GM19468 (cell line): ENCODE measurements at regions not wholly inside any gene's neighbourhood (a gene's known extent, or its start where the extent isn't known, plus 50 kb on each side); places are given as distances from the start of the nearest gene placed in this dataset.

Experiments
- ATAC-seq: cut with Tn5 transposase; IDR thresholded peaks from one replicate; pipeline ENCODE4 v1.9.1; 2021; ENCODE audit warnings: mild to moderate bottlenecking, moderate library complexity, moderate number of reproducible peaks; ENCODE audit not compliant: unreplicated experiment; ENCODE audit errors: extremely low read depth

DNA sequence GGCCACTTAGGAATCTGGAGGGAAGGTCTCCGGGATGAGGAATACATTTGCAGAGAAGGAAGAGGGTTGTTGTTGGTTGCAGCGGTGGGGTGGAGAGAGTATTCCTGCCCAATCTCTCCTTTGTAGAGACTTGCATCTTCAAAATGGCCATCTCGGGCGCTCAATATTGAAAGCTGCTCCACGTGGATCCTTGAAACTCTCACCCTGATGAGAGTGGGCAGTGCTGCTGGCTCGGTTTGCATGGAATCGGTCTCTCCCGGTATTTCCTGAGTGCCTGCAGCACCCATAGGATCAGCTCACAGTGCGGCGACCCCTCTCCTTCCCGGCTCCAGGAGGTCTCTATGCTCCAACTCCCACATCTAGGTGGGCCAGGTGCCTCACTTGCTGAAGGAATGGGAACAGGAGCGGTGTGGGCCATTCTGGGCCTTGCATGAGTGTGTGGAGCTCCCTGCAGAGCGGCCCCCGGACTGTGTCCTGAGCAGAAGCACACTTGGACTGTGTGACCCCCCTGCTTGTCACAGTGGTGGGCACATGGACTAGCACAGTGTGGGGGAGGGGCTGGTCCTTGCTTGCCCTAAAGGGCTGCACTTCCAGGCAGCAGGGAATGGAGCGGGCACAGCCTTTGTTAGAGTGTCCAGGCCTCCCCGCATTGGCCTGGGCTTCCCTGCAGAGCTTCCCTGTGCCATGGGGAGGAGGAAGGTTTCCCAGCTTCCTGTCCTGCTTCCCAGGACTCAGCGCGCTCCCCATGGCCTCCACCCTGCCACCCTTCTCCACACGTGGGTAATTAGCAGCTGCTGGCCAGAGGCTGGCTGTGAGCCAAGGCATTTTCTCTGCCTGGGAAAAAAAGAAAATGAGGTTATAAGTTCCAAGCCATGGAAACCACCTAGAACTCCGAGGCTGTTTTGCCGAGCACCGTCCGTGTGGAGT is 139.3 kb downstream of the IRF8 start:
- ATAC-seq, result no peak

DNA sequence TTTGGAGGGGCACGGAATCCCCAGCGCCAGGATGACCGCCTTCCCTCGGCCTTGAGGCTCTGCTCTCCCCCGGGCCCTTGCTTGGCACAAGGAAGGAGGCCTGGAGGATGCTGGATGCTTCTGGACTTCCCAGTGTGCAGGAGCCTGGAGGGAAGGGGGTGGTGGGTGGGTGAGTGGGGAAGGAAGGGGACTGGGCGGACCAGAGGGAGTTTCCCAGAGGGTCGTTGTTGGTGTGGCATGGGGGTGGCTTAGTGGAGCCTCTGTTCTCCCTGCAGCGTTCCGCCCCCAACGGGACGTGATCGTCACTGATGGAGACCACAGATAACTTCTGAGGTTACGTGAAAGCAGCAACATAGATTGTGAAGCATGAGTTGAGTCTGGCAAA is 140.0 kb downstream of the IRF8 start:
- no peak for ATAC-seq

DNA sequence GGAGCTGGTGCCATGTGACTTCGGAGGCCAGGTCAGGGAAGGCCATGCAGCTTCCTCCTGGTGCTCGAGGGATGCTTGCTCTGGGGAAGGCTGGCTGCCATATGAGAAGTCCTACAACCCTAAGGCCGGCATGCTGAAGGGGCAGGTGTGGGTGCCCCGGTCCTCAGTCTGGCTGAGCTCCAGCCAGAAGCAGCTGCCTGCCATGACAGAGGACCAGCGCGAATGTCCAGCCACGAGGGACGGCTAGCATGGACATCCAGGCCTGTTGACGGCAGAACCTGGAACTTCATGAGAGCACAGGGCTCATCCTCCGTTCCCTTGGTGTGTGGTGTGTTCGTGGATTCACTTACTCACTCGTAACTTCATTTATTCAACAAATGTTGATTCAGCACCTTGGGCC is 140.6 kb downstream of the IRF8 start:
- no peak for ATAC-seq

DNA sequence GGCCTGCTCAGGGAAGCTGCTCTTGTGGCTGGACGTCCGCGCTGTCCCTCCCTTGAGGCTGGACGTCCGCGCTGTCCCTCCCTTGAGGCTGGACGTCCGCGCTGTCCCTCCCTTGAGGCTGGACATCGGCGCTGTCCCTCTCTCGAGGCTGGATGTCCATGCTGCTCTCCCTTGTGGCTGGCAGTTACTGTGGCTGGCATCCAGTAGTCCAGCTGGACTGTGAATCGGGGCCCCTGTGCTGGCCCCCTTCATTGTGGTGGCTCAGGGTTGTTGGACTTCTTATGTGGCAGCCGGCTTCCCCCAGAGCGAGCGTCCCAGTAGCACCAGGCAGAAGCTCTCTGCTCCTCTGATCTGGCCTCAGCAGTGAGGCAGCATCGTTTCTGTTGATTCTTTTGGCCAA is 141.5 kb downstream of the IRF8 start:
- ATAC-seq, result no peak

DNA sequence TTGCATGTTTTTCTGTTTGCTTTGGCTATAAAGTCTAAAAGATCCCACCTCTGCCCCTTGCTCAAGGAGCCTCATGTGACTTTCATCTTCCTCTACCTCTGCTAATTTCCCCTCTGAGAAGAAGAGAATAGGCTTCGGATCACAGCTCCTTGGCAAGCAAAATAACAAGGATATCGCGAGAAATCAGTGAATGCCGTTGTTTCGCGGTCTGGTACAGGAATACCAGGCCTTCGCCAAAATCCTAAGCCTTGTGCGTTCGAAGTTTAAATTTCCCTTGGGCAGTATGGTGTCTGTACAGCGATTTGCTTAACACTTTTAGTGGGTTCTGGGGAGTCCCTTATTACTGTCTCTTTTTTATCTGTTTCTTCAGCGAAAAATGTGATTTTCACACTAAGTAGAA is 142.3 kb downstream of the IRF8 start:
- ATAC-seq, result no peak

DNA sequence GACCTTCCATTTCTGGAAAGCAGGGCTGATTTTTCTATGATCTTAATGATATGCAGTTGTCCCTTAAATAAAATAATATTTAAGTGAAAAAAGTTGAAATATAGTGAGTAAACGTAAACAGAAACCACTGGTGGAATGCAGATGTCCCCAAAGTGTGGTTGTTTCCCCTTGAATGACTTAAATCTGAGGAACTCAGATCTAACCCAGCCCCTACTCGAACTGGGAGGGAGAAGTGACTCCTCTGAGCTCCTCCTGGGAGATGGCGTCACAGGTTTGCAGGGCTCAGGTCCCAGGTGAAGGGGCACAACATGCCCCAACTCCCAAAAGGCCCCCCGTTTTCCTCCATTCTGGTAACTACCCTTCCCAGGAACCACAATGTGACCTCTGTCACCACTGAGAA is 142.8 kb downstream of the IRF8 start:
- ATAC-seq, result no peak

DNA sequence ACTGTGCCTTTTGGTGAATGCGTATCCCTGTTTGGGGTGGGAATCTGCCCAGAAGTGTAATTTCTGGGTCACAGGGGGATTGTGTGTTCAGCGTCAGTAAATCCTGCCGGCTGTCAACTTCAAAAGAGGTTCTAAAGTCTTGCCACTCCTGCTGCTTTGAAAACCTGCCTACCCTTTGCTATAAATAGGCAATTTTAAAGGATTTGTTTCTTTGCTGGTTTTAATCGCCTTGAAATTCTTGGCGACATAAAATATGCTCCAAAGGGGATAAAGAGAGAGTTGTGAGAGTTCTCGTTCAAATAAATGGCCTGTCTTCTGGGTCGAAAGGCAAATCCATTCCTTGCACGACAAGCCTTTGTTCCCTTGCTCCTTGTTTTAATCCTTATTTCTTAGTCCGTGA is 143.4 kb downstream of the IRF8 start:
- ATAC-seq, result no peak

DNA sequence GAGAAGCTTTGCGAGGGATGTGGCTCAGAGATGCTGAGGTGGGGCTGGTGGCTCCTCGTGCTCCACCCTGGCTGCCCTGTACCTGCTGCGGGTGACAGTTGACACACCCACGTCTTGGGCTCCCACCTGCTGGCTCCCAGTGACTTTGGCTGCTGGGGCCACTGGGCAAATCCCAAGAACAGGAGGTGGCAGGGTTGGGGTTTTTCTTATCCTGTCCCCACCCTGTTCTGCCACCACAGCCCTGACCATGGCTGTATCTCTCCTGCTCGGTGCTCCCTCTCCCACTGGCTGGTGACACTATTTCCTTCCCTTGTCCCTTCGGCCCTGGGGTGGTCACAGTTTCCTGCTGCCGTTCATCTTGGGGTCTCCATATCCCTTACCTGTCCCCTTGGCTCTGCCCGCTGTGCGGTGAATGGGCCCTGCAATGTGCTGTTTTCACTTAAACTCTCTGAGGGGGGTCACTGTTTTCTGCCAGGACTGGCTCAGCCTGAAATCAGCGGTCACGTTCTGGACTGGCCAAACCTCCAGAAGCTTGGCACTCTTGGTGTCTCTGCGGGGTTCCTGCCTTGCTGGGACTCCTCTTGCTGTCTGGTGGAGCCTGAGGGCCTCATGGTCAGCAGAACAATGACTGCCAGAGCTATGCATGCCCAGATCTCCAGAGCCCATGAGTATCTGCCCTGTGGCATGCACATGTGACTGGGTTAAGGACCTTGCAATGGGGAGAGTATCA is 144.2 kb downstream of the IRF8 start:
- ATAC-seq, result no peak

DNA sequence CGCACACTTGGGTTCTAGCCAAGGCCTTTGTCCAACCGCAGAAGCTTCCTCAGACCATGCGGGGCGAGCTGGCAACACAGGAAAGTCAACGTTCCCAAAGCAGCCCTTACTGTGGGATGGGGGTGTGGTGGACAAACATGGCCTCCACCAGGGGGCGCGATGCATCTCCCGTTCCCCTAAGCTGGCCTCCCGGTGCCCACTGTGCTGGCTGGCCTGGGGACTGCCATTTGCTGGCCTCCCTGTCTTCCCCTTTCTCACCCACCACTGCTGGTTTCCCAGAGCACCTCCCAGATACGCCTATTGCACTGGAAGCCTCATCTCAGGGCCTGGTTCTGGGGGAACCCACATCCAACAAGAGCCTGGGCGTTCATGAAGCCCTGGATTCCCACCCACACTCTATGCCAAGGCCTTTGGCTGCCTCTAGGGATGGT is 145.3 kb downstream of the IRF8 start:
- ATAC-seq, result no peak

DNA sequence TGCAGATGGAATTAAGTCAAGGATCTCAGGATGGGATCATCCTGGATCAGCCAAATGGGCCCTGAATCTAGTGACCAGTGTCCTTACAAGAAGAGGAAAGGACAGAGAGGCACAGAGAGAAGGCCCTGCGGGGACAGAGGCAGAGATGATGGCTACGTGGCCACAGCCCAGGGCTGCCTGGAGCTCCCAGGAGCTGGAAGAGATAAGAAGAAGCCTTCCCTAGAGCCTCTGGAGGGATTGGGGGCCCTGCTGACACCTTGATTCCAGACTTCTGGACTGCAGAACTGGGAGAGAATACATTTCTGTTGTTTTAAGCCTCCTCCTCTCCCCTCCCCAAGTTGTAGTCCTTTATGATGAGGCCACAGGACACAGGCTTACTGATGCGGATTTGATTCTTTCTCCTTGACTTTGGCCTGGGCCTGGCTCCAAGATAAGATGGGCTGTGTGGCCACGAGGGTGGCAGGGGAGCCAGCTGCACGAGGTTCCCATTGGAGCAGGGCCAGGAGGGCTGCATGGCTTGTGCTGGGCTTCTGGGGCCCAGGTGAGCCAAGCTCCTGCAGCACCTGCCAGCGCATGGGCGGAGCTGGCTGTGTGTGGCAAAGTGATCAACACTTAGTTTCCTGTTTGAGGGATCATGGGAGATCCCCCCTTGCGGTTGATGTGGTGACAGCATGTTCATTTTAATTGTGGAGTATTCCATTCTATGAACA is 146.1 kb downstream of the IRF8 start:
- ATAC-seq, result no peak

DNA sequence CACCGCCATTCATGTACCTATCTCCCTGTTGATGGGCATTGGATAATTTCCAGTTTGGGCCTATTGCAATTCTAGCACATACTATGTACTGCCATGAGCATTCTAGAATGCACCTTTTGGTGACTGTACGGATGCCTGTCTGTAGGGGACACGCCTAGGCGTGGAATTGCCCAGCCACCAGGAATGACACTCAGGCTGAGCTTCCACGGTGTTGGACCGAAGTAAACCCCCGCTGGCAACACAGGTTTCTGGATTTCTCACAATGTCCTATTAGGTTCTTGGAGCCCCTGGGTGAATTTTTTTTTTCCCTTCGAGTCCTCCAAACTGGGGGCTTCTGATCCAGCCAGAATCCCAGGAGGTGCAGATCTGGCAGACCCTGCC is 146.6 kb downstream of the IRF8 start:
- ATAC-seq, result no peak

DNA sequence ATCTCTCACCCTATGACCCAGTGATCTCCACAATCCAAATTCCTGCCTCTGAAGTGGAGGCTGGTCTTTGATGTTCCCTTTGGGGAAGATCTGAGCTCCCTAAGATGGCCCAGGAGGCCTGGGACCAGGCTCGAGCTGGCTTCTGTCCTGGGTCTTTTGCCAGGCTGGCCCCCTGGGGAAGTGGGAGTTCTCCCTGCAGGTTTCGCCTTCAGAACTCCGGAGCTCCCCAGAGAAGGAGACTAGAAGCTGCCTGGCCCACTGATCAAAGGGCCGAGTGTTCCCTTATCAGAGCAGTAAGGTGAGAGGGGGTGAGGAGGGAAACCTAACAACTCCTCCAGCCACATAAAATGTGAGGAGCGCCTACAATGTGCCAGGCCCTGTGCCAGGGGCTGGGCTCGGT is 147.1 kb downstream of the IRF8 start:
- no peak for ATAC-seq

DNA sequence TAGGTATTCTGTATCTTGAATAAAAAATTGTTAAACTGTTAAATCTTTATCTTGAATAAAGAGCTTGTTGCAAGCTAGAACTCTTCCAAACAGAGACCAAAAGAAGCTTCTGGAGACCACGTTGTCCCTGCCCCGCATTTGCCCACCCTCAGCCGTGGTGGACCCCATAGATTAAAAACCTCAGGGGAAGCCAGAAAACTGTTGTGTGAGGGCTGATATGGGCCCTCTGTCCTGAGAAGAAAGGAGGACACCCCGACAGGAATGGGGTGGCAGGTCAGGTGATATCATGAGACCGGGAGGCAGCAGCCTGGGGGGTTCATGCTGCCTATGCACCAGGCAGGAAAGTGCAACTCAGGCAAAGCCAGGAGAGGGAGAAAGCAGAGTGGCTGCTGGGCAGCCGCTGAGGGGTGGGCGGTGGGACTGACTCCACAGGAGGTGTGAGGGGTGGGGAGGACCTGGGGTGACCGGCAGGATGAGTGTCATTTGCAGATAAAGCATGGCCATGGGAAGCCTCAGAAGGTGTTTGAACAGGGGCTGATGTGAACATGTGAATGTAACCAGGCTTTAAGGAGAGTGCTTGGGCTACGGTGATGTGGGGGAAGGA is 147.8 kb downstream of the IRF8 start:
- no peak for ATAC-seq

DNA sequence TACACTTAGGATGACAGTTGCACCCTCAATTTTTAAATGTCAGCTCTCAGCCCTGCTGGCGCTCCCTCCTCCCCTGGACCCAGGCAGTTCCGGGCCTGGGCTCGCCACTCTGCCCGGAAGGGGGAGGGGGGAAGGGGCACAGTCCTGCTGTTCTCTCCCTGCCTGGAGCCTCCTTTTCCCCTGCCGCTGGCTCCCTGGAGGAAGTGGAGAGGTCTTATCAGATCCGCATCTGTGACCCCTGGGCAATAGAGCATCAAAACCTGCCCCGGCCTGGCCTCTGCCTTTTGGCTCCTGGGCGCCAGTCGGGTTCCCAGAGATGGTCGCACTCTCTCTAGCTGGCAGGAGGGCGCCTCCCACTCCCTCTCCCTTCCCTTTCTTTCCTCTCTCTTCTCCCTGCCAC is 149.3 kb downstream of the IRF8 start:
- ATAC-seq, result no peak

DNA sequence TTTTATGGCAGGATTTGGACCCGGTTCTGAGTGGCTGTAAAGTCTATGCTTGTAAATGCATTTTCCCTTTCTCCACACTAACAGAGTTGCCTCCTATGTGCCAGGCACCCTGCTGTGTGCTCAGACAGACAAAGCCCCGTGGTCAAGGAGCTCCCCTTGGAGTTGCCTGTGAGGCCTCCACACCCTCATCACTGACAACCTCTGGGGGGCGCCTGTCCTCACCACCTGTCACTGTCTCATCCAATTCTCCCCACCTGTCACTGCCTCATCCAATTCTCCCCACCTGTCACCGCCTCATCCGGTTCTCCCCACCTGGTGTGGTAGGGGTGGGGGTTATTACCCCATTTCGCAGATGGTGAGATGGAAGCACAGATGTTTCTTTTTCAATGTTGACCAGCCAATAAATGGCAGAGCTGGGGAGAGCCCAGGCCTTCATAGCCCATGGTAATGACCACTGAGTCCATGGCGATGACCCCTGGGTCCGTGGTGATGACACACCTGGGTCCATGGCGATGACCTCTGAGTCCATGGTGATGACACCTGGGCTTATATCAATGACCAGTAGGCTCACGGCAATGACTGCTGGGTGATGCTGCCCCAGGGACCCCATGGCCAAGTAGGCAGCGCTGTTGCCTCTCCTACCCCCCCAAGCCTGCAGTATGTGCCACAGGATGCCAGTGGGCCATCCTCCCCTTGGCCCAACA is 150.1 kb downstream of the IRF8 start:
- ATAC-seq, result no peak

DNA sequence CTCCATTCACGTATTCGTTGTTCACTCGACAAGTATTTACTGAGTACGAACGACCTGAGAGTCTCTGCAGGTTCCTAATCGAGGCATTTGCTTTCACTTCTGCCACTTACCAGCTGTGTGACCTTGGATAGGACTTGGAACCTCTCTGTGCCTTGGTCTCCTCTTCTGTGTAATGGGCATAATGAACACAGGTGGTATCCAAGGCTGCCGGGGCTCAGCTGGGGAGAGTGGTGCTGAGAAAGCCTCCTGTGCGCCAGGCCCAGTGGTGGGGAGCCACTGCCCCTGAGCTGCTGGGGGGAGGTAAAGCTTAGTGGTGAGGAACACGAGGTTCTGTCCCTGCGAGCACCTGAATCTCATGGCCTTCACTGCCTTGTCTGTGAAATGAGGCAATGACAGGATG is 150.7 kb downstream of the IRF8 start:
- ATAC-seq, result no peak

DNA sequence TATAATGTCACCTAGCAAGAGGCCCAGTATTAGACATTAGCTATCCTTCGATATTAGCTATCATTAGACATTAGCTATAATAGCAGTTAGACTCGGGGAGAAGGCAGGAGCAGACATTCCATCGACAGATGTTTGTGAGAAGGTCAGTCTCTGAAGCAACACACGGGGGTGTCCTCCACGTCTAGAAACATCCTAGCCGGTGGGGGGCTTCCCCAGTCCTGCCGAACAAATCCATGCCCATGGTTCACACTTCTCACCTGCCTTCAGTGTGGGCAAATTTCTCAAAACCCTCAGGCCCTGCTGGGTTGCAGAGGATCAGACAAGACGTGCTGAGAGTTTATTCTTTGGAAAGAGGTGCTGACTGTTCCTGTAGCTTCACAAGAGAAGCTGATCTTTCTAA is 151.1 kb downstream of the IRF8 start:
- ATAC-seq, result no peak

DNA sequence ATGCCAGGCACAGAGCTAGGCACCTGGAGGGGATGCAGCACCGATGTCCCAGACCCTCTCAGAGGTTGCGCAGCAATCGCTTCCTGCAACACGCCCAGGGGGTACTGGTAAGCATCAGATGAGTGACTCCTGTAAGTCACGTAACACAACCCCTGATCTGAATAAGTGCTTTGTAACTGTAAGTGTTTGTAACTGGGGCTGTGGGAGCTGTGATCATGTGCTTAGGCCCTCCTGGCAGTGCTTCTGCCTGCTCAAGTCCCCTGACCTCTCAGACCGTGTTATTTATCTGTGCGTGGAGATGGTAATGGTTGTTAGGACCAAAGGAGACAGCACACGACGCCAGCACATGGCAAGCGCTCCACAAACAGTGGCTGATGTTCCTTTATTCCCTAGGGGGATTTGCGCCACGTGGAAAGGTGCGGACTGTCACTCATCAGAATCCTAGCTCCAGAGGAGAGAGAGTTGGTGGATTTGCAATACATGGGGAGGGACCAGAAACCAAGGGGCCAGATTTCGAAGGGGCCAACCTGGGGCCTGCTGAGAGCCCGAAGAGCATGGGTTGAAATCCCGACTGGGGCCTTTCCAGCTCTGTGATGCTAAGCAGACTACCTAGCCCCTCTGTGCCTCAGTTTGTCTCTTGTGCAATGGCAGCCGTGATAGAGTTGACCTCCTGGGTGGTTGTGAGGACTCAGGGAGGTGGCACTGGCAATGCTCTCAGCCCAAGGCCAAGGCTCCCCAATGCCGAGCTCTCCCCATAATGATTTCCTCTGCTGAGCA is 151.8 kb downstream of the IRF8 start:
- no peak for ATAC-seq

DNA sequence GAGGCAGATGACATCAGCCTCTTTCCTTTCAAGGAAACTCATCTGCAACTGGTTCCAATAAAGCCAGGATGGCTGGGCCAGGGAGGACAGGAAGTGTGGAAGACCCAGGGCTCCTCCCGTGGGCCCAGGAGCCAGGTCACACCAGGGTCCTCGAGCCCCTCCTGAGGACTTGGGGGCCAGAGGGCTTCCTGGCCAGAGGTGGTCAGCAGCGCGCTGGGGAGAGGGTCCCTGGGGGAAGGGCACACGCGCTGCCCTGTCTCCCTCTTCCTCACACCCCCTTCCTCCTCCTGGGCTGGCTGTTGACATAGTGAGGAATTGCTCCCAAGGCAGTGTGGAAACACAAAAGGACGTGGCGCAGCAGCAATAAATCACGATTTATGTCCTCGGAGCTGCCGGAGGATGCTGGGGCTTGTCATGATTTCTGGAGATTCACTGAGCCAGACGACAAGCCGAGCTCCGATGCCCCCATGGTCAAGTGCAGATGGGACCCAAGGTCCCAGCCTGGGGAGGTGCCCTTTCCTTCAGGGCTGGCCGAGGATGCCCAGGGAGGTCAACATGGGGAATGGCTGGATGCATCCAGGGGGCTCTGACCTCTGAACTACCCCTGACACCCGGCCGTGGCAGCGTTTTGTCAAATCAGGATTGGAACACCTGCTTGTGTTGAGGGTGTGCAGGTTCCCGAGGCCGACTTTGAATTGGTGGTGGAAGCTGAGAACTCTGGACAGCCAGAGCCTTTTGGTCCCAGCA is 152.6 kb downstream of the IRF8 start:
- no peak for ATAC-seq
